Ascending aorta (tissue), 2 donors: ENCODE measurements at regions not wholly inside any gene's neighbourhood (a gene's known extent, or its start where the extent isn't known, plus 50 kb on each side); places are given as distances from the start of the nearest gene placed in this dataset.

ENCODE experiments used
- DNase-seq, 2 donors: peaks; one replicate each; pipeline ENCODE4 v3.0.0-alpha.2; 2019; ENCODE audit warnings: low spot score in 2 of 2
- H3K27ac ChIP-seq, 2 donors: fragments of 200-600 bp; sonication (generic); one replicate each; pipeline ENCODE4 v1.5.1; 2016 to 2017; ENCODE audit warnings: mild to moderate bottlenecking in 1 of 2
- H3K27me3 ChIP-seq: fragments of 200-600 bp; sonication (generic); one replicate; pipeline ENCODE4 v1.5.1; 2017
- H3K36me3 ChIP-seq, 2 donors: fragments of 200-600 bp; sonication (generic); one replicate each; pipeline ENCODE4 v1.5.1; 2016
- H3K4me1 ChIP-seq, 2 donors: fragments of 200-600 bp; sonication (generic); one replicate each; pipeline ENCODE4 v1.5.1; 2016 to 2017; ENCODE audit warnings: mild to moderate bottlenecking in 1 of 2
- H3K4me3 ChIP-seq, 2 donors: fragments of 200-600 bp; sonication (generic); one replicate each; pipeline ENCODE4 v1.5.1; 2016 to 2017; ENCODE audit warnings: mild to moderate bottlenecking in 1 of 2
- H3K9me3 ChIP-seq, 2 donors: fragments of 200-600 bp; sonication (generic); one replicate each; pipeline ENCODE4 v1.5.1; 2016
- CTCF ChIP-seq, 3 experiments: fragments of 200-600 bp in 2 of 3; fragments of 450-650 bp in 1 of 3; sonication (generic) in 2 of 3; IDR thresholded peaks; one replicate each; pipeline ENCODE4 v1.5.1; 2016 to 2019; ENCODE audit warnings: antibody characterized with exemption in 3 of 3, mild to moderate bottlenecking in 1 of 3, moderate library complexity in 1 of 3
- intact Hi-C: fragments of 100-400 bp; cut with DNase I; formaldehyde crosslinking; loops from one replicate; pipeline ENCODE4 v1.15.1; 2023

- no peak for TF ChIP-seq CTCF (IDR thresholded peaks at IDR 0.05)
- intact Hi-C loops, result no loop called here
- Histone ChIP-seq H3K9me3 (no peaks in the 10 kb centered on the region), H3K4me3 (no peak overlapping the region), H3K36me3 (no peaks in the 10 kb centered on the region), H3K27ac (no peak overlapping the region), H3K4me1 (no peaks in the 10 kb centered on the region), H3K27me3 (no peaks in the 10 kb centered on the region)
- no peak for DNase-seq
Measured at GRCh38 chr13:78215458-78216108, 297.0 kb upstream of the EDNRB start.

- H3K36me3 ChIP-seq, result no peaks in the 10 kb centered on the region
- H3K4me1 ChIP-seq, result no peaks in the 10 kb centered on the region
- intact Hi-C loops, result no loop called here
- H3K27ac ChIP-seq, result no peak overlapping the region
- H3K9me3 ChIP-seq, result no peaks in the 10 kb centered on the region
- no peak for DNase-seq
- H3K4me3 ChIP-seq, result no peak overlapping the region
- no peak for TF ChIP-seq CTCF (IDR thresholded peaks at IDR 0.05)
- no peaks in the 10 kb centered on the region for H3K27me3 ChIP-seq
Measured at GRCh38 chr13:78201411-78201810, 282.8 kb upstream of the EDNRB start.

GRCh38 chr13:78198821-78199220, 280.2 kb upstream of the EDNRB start:
- TF ChIP-seq CTCF (IDR thresholded peaks at IDR 0.05), result no peak
- no peaks in the 10 kb centered on the region for H3K27me3 ChIP-seq
- no peaks in the 10 kb centered on the region for H3K9me3 ChIP-seq
- H3K36me3 ChIP-seq, result no peaks in the 10 kb centered on the region
- H3K4me1 ChIP-seq, result no peaks in the 10 kb centered on the region
- no peak overlapping the region for H3K27ac ChIP-seq
- no peak for DNase-seq
- no peak overlapping the region for H3K4me3 ChIP-seq
- intact Hi-C loops, result no loop called here

GRCh38 chr13:78198419-78198818, 279.8 kb upstream of the EDNRB start:
- Histone ChIP-seq H3K27ac (no peak overlapping the region), H3K9me3 (no peaks in the 10 kb centered on the region), H3K4me3 (no peak overlapping the region), H3K27me3 (no peaks in the 10 kb centered on the region), H3K4me1 (no peaks in the 10 kb centered on the region), H3K36me3 (no peaks in the 10 kb centered on the region)
- intact Hi-C loops, result no loop called here
- no peak for TF ChIP-seq CTCF (IDR thresholded peaks at IDR 0.05)
- DNase-seq, result no peak

- Histone ChIP-seq H3K27ac (no peak overlapping the region), H3K36me3 (no peaks in the 10 kb centered on the region), H3K4me1 (no peaks in the 10 kb centered on the region), H3K4me3 (no peak overlapping the region), H3K27me3 (no peaks in the 10 kb centered on the region), H3K9me3 (no peaks in the 10 kb centered on the region)
- intact Hi-C loops, result no loop called here
- no peak for DNase-seq
- no peak for TF ChIP-seq CTCF (IDR thresholded peaks at IDR 0.05)
Measured at GRCh38 chr13:78197231-78197630, 278.6 kb upstream of the EDNRB start.
